Renal cortical epithelial cell (primary cell): ENCODE measurements at regions not wholly inside any gene's neighbourhood (a gene's known extent, or its start where the extent isn't known, plus 50 kb on each side); places are given as distances from the start of the nearest gene placed in this dataset.
"Not testable (repeated sequence)": the region's sequence is repeated elsewhere in the genome, so short reads cannot be mapped to it uniquely, and the experiment has no call there.

ENCODE experiments used
- DNase-seq: peaks from one replicate; pipeline ENCODE4 v3.0.0-alpha.2; 2011; ENCODE audit warnings: low read depth

GRCh38 chr7:148514236-148514635 is 76.3 kb upstream of the C7orf33 start:
- no peak for DNase-seq

- no peak for DNase-seq
Measured at GRCh38 chr7:148515237-148515636, 75.3 kb upstream of the C7orf33 start.

GRCh38 chr7:148515728-148516695 is 74.6 kb upstream of the C7orf33 start:
- DNase-seq = no peak

- not testable (repeated sequence) for DNase-seq
Measured at GRCh38 chr7:148519386-148519785, 71.2 kb upstream of the C7orf33 start.

GRCh38 chr7:148521271-148521670 is 69.3 kb upstream of the C7orf33 start:
- no peak for DNase-seq

- DNase-seq = no peak
Measured at GRCh38 chr7:148523550-148523949, 67.0 kb upstream of the C7orf33 start.

GRCh38 chr7:148524479-148525224 is 65.9 kb upstream of the C7orf33 start:
- DNase-seq = no peak

GRCh38 chr7:148527717-148528168 is 62.8 kb upstream of the C7orf33 start:
- DNase-seq = peak; percentile 79

GRCh38 chr7:148535217-148535616 is 55.3 kb upstream of the C7orf33 start:
- DNase-seq = peak; percentile 23

- peak; percentile 63 for DNase-seq
Measured at GRCh38 chr7:148537435-148537834, 53.1 kb upstream of the C7orf33 start.

- DNase-seq = peak; percentile 59
Measured at GRCh38 chr7:148540041-148540738, 50.4 kb upstream of the C7orf33 start.
